MM.1S (cell line): ENCODE measurements at regions not wholly inside any gene's neighbourhood (a gene's known extent, or its start where the extent isn't known, plus 50 kb on each side); places are given as distances from the start of the nearest gene placed in this dataset.

Experiments used
- EZH2phosphoT487 ChIP-seq: fragments of 300-600 bp; sonication (generic); IDR thresholded peaks from 2 replicates; pipeline ENCODE4 v1.6.1; 2018; ENCODE audit warnings: antibody characterized with exemption, low read length
- TF ChIP-seq, protein P1 (sequence below): fragments of 300-600 bp; sonication (generic); IDR thresholded peaks from 2 replicates; pipeline ENCODE4 v1.5.1; 2016; ENCODE audit warnings: antibody characterized with exemption, low read length, mixed read lengths

DNA sequence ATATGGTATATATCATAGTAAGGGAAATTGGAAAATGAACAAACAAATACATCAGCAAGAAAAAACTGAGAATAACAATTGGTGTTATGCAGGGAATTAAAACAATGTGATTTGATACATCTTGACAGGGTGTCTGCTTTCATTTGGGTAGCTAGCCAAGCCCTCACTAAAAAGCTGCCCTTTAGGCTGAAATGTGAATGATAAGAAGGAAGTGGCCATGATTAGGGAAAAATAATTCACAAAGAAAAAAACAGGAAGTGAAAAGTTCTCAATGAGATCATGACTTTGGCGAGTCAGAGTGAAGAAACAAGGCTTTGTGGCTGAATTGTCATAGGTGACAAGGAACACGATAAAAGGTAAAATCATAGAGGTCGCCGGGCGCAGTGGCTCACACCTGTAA lies 675.8 kb upstream of the SLIT2 start:
- TF ChIP-seq EZH2phosphoT487: no peak
- TF ChIP-seq, protein P1, sequence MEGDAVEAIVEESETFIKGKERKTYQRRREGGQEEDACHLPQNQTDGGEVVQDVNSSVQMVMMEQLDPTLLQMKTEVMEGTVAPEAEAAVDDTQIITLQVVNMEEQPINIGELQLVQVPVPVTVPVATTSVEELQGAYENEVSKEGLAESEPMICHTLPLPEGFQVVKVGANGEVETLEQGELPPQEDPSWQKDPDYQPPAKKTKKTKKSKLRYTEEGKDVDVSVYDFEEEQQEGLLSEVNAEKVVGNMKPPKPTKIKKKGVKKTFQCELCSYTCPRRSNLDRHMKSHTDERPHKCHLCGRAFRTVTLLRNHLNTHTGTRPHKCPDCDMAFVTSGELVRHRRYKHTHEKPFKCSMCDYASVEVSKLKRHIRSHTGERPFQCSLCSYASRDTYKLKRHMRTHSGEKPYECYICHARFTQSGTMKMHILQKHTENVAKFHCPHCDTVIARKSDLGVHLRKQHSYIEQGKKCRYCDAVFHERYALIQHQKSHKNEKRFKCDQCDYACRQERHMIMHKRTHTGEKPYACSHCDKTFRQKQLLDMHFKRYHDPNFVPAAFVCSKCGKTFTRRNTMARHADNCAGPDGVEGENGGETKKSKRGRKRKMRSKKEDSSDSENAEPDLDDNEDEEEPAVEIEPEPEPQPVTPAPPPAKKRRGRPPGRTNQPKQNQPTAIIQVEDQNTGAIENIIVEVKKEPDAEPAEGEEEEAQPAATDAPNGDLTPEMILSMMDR: no peak
